ENCODE measurements at regions not wholly inside any gene's neighbourhood (a gene's known extent, or its start where the extent isn't known, plus 50 kb on each side); places are given as distances from the start of the nearest gene placed in this dataset.

GRCh38 chr5:44953078-44953477 lies 144.3 kb downstream of the MRPS30 start:
- TF ChIP-seq CTCF (IDR thresholded peaks at IDR 0.05) = no peak
- TF ChIP-seq POLR2A (IDR thresholded peaks at IDR 0.05) = no peak
